ENCODE measurements at regions not wholly inside any gene's neighbourhood (a gene's known extent, or its start where the extent isn't known, plus 50 kb on each side); places are given as distances from the start of the nearest gene placed in this dataset.
"Not testable (repeated sequence)": the region's sequence is repeated elsewhere in the genome, so short reads cannot be mapped to it uniquely, and the experiment has no call there.

GRCh38 chr14:22491683-22492621 is 97.1 kb downstream of the DAD1 start:
- H3K36me3 Mint-ChIP-seq (ENCODE audit: low read depth), result no peaks in the 10 kb centered on the region
- H3K4me3 Mint-ChIP-seq (ENCODE audit: unreplicated experiment), result no peak overlapping the region
- H3K27me3 Mint-ChIP-seq (ENCODE audit: low read depth), result no peaks in the 10 kb centered on the region
- H3K4me1 Mint-ChIP-seq (ENCODE audit: low read depth), result peaks cover 34% of the 10 kb centered on the region
- no peak for DNase-seq (ENCODE audit: low spot score)
- no peak overlapping the region for H3K27ac Mint-ChIP-seq (ENCODE audit: unreplicated experiment)
- TF ChIP-seq CTCF (IDR thresholded peaks at IDR 0.05), result no peak
- H3K9me3 Mint-ChIP-seq (ENCODE audit: low read depth), result no peaks in the 10 kb centered on the region

- H3K27ac Mint-ChIP-seq (ENCODE audit: unreplicated experiment); H3K4me3 Mint-ChIP-seq (ENCODE audit: unreplicated experiment); H3K27me3 Mint-ChIP-seq (ENCODE audit: low read depth); H3K9me3 Mint-ChIP-seq (ENCODE audit: low read depth); H3K36me3 Mint-ChIP-seq (ENCODE audit: low read depth); DNase-seq (ENCODE audit: low spot score): not testable (repeated sequence)
- H3K4me1 Mint-ChIP-seq (ENCODE audit: low read depth), result peaks cover 42% of the 10 kb centered on the region
These were observed 98.0 kb downstream of the DAD1 start for GRCh38 chr14:22491053-22491452.

- no peaks in the 10 kb centered on the region for H3K9me3 Mint-ChIP-seq (ENCODE audit: low read depth)
- no peaks in the 10 kb centered on the region for H3K27me3 Mint-ChIP-seq (ENCODE audit: low read depth)
- H3K4me1 Mint-ChIP-seq (ENCODE audit: low read depth), result peaks cover 48% of the 10 kb centered on the region
- no peak for TF ChIP-seq CTCF (IDR thresholded peaks at IDR 0.05)
- no peak overlapping the region for H3K27ac Mint-ChIP-seq (ENCODE audit: unreplicated experiment)
- no peaks in the 10 kb centered on the region for H3K36me3 Mint-ChIP-seq (ENCODE audit: low read depth)
- DNase-seq (ENCODE audit: low spot score), result no peak
- no peak overlapping the region for H3K4me3 Mint-ChIP-seq (ENCODE audit: unreplicated experiment)
These were observed 98.8 kb downstream of the DAD1 start for GRCh38 chr14:22489957-22490950.

GRCh38 chr14:22489244-22489545 is 99.8 kb downstream of the DAD1 start:
- Mint-ChIP-seq H3K27ac (ENCODE audit: unreplicated experiment) (no peak overlapping the region), H3K4me1 (ENCODE audit: low read depth) (peaks cover 59% of the 10 kb centered on the region), H3K4me3 (ENCODE audit: unreplicated experiment) (no peak overlapping the region), H3K9me3 (ENCODE audit: low read depth) (no peaks in the 10 kb centered on the region), H3K36me3 (ENCODE audit: low read depth) (no peaks in the 10 kb centered on the region), H3K27me3 (ENCODE audit: low read depth) (no peaks in the 10 kb centered on the region)
- DNase-seq (ENCODE audit: low spot score), result no peak
- TF ChIP-seq CTCF (IDR thresholded peaks at IDR 0.05), result no peak

GRCh38 chr14:22488522-22489243 is 100.3 kb downstream of the DAD1 start:
- H3K4me1 Mint-ChIP-seq (ENCODE audit: low read depth), result peaks cover 64% of the 10 kb centered on the region
- H3K36me3 Mint-ChIP-seq (ENCODE audit: low read depth), result no peaks in the 10 kb centered on the region
- H3K27ac Mint-ChIP-seq (ENCODE audit: unreplicated experiment), result no peak overlapping the region
- TF ChIP-seq CTCF (IDR thresholded peaks at IDR 0.05), result no peak
- H3K4me3 Mint-ChIP-seq (ENCODE audit: unreplicated experiment), result no peak overlapping the region
- DNase-seq (ENCODE audit: low spot score), result no peak
- no peaks in the 10 kb centered on the region for H3K27me3 Mint-ChIP-seq (ENCODE audit: low read depth)
- H3K9me3 Mint-ChIP-seq (ENCODE audit: low read depth), result no peaks in the 10 kb centered on the region
